ENCODE measurements at regions not wholly inside any gene's neighbourhood (a gene's known extent, or its start where the extent isn't known, plus 50 kb on each side); places are given as distances from the start of the nearest gene placed in this dataset.

DNA sequence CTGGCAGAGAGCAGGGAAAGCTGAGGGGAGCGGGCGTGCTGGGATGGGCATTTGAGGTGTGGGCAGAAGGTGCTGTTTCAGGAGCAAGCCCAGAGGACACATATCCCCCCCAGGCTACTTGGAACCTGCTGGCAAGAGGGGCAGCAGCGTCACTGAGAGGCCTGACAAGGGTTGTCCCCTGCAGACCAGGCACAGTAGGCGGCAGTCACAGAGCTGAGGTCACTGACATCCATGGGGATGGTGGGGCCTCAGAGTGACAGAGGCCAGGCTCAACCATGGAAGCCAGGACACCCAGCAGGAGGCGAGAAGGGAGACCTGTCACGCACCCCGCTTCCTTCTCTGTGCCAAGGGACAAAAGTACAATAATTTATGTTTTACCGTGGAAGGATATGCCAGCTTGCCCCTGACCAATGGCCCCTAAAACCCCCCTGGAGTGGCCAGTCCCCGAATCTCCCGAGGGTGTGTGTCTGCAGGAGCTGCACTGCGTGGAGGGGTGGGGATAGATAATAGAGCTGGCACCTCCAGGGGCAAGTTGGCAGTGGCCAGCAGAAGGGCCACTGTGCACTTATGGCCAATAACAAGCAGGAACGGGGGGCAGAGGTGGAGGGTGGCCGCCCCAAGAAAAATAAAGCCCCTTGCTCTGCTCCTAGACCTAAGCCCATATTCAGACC lies 86.3 kb upstream of the SLC66A3 start:
- TF ChIP-seq POLR2A (IDR thresholded peaks at IDR 0.05) (no peak), CTCF (IDR thresholded peaks at IDR 0.05 in 8 of 11, conservative IDR thresholded peaks at IDR 0.05 in 3 of 11) (no peak), POLR2AphosphoS5 (IDR thresholded peaks at IDR 0.05) (no peak)
